HG03280 (cell line): ENCODE measurements at regions not wholly inside any gene's neighbourhood (a gene's known extent, or its start where the extent isn't known, plus 50 kb on each side); places are given as distances from the start of the nearest gene placed in this dataset.
A peak's percentile ranks its signal among the peaks of the same experiment; 100 is the strongest.

Source experiments
- ATAC-seq: cut with Tn5 transposase; IDR thresholded peaks from one replicate; pipeline ENCODE4 v1.9.1; 2021; ENCODE audit warnings: mild to moderate bottlenecking, moderate library complexity; ENCODE audit not compliant: unreplicated experiment

GRCh38 chr13:105139380-105140285 is 1395.8 kb downstream of the EFNB2 start:
- peak; percentile 96 for ATAC-seq

DNA sequence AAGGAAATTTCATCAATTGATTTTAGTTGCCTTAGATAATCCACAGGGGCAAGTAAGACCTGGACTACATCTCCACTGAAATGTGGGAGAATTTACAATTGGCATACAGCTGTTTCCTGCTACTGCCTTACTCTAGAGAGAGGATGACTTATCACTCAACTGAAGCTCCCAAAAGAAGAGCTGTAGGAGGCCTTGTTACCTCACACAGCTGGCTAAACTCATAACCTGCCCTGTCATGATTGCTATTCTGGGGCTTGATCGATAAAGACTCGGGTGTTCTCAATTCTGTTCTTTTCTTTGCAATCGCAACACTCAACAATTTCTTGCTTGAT is 1396.4 kb downstream of the EFNB2 start:
- ATAC-seq, result peak; percentile 6

DNA sequence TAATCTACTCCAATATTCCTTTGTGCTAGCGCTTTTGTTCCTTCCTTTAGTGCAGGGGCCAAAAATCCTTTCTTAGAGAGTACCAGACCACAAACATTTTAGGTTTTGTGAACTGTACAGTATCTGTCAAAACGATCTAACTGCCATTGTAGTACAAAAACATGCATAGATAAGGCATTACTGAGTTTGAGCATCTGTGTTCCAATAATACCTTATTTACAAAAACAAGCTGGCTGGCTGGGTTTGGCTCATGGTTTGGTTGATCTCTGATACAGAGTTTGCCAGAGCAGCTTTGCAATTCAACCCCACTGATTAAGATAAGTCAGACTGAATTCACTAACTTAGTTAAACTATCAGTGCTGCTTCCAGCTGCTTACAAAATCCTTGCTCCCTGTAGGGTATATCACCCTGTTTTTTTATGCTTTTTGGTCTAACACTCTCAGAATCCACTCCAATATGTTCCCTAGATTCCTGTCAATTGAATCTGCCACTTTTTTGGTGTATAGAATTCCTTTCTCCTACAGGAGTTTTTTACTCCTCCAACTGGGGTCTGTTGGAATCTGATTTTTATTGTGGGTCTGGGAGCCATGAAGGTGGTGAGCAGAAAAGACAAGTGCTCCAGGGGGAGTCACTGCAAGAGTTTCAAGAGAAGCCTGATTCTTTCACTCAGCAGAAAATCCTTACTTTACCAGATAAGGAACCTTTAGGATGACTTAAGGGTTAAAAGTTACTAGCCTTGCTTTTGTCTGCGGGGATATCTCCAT is 1399.4 kb downstream of the EFNB2 start:
- no peak for ATAC-seq

DNA sequence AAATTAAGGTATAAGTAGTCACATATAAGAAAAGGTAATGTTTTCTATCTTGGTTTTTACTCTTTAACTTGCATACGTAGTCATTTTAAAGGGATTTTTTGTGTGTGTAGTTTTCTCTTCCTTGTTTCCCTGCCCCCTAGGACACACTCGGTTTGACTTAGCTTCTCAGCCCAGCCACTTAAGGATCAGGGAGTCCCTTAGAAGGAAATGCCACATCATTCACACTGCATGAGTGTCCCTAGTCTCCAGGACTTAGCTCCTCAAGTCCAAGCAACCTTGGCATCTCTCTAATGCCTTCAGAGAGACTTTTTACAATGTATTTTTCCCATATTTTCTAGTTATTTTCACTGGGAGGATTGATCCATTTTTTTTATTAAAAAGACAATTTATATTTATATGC is 1407.7 kb downstream of the EFNB2 start:
- no peak for ATAC-seq

DNA sequence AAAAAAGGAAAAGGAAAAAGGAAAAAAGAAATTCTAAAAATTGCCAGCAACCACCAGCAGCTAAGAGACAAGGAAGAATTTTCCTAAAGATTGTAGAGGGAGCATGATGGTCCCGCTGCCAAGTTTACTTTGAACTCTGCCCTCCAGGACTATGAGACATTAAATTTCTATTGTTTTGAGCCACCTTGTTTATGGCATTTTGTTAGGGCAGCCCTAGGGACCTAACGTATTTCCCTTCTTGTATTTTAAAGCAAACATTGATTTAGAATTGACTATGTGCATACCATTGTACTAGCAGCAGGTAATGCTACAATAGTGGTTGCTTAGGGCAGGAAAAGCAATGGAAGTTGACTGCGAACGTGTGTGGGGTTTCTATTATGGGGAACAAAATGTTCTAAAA is 1414.2 kb downstream of the EFNB2 start:
- ATAC-seq, result no peak

DNA sequence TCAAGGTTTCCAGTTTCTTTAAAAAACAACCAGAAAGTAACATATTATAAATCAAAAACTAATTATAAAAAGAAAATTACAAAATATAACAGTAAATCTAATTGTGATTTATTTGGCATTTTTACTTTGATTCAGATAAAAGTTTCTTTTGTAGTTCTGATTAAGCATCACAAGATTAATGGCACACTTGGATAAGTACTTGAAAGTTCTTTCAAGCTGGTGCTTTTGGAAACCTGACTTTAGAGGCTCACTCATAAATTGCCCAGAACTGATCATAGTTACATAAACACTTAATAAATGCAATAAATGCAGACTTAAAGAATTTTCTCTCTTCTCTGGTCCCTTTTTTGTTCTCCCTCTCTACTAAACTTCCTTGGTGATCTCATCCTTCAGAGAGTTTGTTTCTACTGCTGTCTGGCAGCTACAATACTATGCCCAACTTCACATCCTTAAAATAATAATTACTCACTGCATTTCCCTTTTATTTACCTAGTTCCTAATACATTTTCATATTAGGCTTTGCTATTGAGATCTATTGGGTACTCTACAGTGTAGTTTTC is 1417.0 kb downstream of the EFNB2 start:
- ATAC-seq, result no peak

- no peak for ATAC-seq
Measured at GRCh38 chr13:105116966-105117365, 1418.5 kb downstream of the EFNB2 start.

GRCh38 chr13:105112561-105112960 is 1422.9 kb downstream of the EFNB2 start:
- ATAC-seq, result no peak

- ATAC-seq, result no peak
Measured at GRCh38 chr13:105107781-105108180, 1427.7 kb downstream of the EFNB2 start.

DNA sequence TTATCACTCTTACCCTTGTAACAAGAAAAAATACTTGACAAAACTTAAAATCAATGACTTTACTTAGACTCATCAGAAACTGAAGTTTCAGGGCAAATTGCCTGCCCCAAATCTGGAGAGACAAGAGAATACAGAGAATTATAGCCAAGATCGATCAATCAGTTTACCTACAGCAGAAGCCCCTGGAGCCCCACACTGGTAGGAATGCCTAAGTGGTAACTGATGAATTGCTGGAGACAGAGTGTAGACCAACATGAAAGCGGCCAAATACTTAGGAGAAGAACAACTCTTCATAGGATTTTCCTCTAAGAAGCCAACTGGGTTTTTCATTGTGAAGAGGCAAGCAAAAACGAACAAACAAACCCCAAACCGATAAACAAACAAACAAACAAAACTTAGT is 1430.0 kb downstream of the EFNB2 start:
- no peak for ATAC-seq

GRCh38 chr13:105097521-105097920 is 1437.9 kb downstream of the EFNB2 start:
- ATAC-seq, result no peak

DNA sequence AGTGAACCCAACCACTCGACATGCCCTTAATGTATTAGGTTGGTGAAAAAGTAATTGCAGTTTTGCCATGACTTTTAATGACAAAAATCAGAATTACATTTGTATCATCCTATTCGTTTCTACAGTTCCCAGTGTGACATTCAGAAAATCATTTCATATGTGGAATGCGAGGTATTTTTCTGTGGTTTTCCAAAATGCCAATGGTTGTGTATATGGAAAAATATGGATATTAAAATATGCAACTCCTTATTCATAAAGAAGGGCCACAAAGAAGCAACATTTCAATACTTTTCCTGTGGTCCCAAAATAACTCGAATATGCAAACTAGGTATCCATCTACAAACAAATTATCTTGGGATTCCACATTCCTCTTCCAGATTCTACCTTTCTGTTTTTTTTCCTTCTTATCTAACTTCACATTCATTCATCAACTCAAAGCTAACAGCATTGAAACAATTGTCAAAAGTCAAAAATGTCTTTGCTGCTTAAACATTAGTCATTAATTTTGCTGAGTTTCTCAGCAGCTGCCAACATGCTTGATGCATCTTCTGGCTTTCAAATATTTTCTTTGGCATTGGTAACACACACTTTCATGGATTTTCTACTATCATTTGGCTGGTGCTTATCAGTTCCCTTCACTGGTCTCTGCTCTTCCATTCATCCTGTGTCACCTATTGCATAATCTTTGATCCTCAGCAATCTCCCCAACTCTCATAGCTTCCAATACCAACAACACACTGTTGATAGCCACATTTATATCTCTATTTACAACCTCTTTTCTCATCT is 1445.4 kb downstream of the EFNB2 start:
- no peak for ATAC-seq

DNA sequence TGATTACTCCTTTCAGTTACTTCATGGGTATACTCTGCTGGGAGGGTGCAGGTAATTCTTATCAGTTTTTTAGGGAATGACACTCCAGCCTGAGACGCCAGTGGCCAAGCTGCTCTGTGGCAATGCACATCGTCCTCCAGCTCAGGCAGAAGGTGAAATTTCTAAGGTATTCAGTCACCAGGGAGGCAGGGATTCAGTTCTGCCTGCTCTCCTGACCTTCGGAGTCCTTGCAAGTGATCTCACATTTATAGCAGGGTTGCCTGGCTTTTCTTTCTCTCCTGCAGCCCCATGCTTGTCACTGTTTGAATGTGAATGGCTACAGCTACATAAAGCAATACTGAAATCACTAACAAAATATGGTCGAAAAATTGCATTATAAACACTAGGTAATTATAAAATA is 1447.5 kb downstream of the EFNB2 start:
- no peak for ATAC-seq

- no peak for ATAC-seq
Measured at GRCh38 chr13:105084931-105085330, 1450.5 kb downstream of the EFNB2 start.

DNA sequence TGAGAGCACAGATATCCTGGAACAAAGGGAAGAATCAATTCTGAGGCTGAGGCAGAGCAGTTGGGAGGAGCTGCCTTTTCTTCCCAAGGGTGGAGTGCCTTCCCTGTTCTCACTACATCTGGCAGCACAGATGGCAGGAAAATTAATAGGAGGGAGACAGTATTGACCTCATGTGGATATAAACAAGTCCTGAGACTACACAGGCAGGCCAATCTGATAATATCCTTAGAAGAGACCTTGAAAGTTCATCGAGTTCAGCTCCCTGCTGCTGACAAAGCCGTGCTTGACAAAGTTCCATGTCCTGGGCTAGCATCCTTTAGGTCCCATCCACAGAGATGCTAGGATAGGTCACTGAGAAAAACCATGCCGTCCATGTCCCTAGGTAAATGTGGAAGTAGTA is 1451.5 kb downstream of the EFNB2 start:
- ATAC-seq, result no peak

GRCh38 chr13:105074755-105075154 is 1460.7 kb downstream of the EFNB2 start:
- no peak for ATAC-seq

GRCh38 chr13:105073041-105073440 is 1462.4 kb downstream of the EFNB2 start:
- ATAC-seq, result no peak

DNA sequence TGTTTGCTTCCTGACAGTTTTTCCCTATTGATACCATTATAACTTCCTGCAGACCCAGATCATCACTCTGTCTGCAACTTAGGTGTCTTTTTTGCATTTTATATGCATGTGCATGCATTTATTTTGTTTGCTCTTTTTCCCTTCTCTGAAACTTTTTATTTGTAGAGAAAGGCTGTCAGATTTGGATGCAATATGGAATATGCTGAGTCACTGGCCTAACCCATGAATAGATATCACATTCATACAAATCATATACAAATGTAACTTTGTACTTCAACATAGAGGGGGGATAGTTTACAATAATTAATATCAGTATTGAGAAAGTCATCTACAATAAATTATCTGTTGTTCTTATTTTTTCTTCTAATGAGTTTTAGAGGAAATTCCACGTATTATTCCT is 1465.0 kb downstream of the EFNB2 start:
- no peak for ATAC-seq

DNA sequence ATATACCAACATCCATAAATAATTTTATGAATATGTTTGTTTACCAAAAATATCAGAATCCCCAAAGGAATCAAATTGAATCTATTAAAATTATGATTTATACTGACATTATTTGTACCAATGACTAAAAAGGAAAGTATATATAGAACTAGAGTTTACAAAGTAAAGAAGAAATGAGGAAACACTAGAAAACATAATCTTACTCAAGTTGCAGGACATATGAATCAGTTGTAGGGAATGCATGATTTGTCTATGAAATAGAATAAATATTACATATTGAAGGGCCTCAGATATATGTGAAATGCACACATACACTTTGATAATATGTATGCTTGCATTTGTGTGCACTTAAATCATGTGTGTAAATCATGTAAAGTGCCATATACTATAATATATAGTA is 1466.4 kb downstream of the EFNB2 start:
- no peak for ATAC-seq

- ATAC-seq, result no peak
Measured at GRCh38 chr13:105063676-105064075, 1471.8 kb downstream of the EFNB2 start.

- no peak for ATAC-seq
Measured at GRCh38 chr13:105059786-105060185, 1475.7 kb downstream of the EFNB2 start.
